Suprapubic skin (tissue), 3 donors: ENCODE measurements at regions not wholly inside any gene's neighbourhood (a gene's known extent, or its start where the extent isn't known, plus 50 kb on each side); places are given as distances from the start of the nearest gene placed in this dataset.

Source experiments
- CTCF ChIP-seq, 2 donors: fragments of 200-600 bp in 1 of 2; fragments of 450-650 bp in 1 of 2; sonication (generic) in 1 of 2; IDR thresholded peaks; one replicate each; pipeline ENCODE4 v1.5.1; 2016 to 2019; ENCODE audit warnings: antibody characterized with exemption in 2 of 2, mild to moderate bottlenecking in 1 of 2, moderate library complexity in 1 of 2
- POLR2AphosphoS5 ChIP-seq, 3 donors: sonication (generic); formaldehyde crosslinking; IDR thresholded peaks; one replicate each; pipeline ENCODE4 v1.6.1; 2017; ENCODE audit warnings: antibody characterized with exemption in 3 of 3

GRCh38 chr2:179354296-179354695 lies 89.7 kb upstream of the SESTD1 start:
- TF ChIP-seq POLR2AphosphoS5 (IDR thresholded peaks at IDR 0.05) (no peak), CTCF (IDR thresholded peaks at IDR 0.05) (no peak)
